ENCODE measurements at regions not wholly inside any gene's neighbourhood (a gene's known extent, or its start where the extent isn't known, plus 50 kb on each side); places are given as distances from the start of the nearest gene placed in this dataset.

DNA sequence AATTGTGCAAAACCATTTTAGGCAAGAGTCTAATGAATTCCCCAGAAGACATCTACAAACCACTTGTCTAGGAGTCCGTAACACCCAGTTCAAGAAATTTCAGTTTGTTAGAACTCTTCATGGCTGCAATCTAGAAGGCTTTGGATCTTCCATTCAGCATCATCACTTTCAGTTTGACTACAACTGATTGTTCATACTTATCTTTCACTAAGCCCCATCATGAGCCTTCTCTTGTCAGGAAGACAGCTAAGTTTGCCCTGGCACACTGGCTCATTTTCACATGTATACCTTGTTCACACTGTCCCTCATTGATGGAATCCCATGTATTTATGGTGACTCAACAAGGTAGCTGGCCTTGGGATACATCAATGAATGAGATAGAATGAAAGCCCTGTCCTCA is 898.4 kb upstream of the CELF4 start:
- DNase-seq: no peak

DNA sequence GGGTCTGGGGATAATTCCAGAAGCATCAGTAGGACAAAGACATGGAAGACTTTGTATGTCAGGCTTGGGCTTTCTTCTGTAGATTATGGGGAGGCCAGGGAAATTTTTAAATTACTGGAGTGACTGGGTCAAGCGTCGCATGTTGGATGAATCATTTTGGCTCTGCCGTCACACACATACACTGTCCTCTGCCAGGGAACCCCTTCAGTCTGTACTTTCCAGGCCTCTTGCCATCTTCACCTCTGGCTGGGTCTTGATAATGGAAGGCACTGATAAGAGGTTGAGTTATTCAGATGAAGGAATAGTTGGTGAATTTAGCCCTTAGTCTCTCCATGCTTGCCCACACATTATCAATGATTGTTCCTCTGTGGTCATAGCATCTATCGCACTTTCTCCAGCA is 895.1 kb upstream of the CELF4 start:
- DNase-seq: no peak

DNA sequence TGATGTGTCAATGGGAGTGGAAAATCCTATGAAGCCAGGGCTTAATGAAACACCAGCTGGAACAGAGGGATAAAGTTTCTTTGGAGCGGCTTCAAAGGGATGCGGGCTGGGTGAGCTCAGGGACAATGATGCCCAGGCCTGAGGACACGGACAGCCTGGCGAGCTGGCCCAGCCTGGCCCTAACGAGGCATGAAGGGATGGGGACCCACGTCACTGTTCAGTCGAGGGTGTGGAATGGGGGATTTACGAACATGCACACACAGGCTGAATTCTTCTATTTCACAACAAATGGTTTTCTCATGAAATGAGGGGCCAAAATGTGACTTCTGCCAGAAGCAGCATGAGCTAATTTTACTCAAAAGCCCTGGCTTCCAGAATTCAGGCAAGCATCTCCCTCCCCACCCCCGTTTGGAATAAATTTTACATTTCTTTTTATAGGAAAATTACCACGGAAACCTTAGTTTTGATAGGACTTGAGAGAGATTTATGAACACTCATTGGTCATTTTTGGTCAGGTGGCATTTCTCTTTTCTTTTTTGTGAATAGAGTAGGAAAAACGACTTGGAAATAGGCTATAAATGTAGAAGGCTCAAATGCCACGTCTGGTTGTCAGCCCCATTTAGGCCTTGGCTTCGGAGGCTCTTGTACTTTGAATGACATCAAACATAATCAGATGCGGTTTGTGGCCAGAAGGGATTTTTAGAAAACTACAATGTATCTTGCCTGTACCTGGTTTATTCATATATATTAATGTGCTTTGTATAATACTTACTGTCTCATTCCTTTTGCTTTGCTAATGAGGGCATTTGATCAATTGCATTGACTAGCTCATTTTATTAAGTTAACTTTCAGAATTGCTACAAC is 893.8 kb upstream of the CELF4 start:
- DNase-seq: no peak

DNA sequence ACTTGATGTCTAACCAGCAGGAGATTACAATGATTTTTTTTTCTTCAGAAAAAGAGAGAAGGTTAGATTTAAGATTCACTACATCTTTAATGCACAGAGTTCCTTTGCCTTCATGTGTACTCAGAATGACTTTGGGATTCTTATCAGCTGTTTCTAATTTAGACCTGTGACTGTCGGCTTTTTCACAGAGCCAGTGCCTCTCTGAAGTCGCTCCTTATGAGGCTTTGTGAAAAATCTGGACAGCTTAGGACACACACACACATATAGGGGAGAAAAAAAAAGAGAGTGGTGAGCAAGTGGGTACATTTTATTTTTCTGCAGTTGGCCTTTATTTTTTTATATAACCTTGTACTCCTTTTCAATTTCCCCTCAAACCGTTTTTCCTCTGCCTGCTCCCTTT is 893.1 kb upstream of the CELF4 start:
- DNase-seq: no peak

DNA sequence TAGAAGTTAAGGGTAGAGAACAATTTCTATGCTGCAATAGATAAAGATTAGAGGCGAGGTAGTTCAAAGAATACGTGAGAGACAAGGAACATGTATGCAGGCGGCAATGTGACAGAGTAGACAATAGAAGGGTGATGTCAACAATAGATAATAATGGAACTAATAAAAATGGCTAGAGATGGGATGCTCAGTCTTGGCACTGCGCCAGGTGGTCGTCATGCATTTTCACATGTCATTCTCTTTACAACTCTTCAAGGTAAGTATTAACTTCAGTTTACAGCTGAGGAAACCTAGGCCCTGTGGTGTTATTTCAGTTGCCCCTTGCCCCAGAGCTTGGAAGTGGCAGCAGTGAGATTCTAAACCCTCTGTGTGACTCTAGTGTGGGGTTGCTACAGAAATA is 890.7 kb upstream of the CELF4 start:
- DNase-seq: no peak

DNA sequence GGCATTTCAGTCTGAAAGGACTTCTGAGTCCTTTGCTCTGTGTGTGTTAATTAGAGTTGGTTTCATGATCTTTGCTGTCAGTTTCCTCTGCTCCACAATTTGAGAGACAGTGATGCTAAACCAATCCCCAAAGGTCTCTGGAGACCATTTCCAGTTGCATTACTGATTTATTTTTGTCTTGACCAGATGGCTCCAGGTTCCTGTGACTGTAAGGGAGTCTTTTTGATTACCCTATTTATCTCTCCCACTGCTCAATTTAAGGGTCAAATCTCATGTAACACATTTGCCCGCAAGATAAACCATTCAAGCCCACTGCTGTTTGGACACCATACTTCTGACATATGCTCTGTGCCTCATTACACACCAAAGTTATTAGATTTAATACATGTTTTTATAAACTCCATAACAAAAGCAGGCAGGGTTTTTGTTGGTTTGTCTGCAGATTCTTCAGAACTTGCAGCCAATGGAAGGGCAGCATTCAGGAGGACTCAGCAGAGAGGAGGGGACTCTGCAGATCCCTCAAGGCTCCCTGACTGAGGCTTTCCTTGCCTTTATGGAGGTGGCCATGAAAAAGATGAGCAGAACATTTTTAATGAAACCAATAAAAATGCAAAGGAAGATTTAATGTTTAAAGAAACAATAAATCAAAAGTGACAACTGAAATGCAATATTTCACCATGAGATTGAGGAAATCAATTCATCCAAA is 889.3 kb upstream of the CELF4 start:
- DNase-seq: no peak

DNA sequence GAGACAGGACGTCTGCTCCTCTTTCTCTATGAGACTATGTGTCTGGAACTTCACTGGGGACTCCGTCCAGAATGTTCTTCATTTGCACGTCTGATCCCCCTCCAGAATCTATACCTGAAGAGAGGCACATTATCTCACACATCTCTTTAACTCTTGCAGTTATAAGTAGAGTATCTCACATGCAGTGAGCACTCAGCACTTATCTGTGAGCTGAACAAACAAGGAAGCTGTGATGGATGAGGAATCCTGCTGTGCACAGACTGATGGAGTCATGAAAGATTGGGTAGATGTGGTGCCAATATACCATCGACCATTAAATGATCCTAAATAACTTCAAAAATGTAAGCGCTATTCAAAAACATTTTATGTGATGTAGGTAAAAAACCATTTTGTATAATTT is 888.3 kb upstream of the CELF4 start:
- DNase-seq: no peak

DNA sequence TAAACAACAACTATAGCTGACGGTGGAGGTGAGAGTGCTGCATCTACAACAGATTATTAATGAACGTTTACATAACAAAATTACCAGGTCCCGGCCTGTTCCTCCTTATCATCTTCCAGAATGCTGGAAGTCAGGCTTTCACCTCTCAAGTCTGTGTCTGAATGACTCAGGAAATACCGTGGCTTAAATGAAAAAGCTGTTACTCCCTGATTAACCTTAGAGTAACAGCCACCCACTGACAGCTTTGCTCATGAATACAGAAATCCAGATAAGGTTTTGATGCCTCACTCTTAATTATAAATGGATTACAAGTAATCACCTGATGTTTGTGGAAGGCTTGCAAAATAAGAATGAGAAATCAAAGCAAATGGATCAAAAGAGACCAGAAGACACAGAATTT is 885.3 kb upstream of the CELF4 start:
- no peak for DNase-seq

DNA sequence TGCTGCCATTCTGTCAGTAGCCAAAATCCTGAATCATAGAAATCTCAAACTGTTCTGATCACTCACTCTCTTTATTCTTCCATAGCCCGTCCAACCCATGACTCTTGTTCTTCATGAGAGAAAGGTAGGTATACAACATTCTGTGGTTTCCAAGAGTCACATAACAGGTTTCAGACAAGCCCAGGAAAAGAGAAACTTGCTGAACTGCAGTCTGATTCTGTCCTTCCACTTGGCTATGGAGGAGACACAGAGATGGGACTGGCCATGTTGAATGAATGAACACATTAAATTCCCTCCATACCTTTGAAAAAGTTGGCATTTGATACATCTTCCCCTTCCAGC is 880.2 kb upstream of the CELF4 start:
- no peak for DNase-seq

DNA sequence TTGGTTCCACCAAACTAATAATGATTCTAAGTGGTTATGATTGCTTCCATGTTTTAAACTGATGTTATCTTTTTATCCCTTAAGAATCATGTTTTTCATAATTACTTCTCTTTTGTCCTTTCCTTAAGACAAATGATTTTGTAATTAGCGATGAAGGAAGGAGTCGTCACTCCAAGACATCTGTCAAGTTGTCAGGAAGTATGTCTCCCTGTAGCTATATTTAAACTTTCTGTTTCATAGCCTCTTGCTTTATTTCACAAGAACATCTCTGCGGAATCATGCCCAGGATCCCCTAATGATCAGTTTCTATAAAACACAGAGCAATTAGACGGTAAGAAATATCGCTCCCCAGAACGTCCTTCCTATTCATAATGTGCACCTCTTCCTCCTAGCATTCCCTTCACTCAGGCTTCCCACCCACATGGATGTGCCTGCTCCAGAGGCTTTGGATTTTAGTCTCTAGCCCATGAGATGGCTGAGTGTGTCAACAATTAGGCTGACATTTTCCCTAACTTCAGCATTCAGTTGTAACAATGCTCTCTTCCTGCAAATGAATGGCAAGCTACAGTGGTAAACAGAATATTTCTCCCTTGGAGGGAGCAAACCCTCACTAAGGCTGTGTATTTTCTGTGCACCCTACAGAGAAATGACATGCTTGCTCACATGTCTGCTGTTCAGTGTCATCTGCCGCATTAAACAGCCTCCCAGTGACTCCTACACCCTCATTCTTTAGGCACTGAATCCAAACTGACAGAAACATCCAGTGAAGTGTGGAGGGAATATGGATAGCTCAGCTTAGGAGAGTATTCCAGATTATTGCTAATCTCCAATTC is 879.6 kb upstream of the CELF4 start:
- no peak for DNase-seq

DNA sequence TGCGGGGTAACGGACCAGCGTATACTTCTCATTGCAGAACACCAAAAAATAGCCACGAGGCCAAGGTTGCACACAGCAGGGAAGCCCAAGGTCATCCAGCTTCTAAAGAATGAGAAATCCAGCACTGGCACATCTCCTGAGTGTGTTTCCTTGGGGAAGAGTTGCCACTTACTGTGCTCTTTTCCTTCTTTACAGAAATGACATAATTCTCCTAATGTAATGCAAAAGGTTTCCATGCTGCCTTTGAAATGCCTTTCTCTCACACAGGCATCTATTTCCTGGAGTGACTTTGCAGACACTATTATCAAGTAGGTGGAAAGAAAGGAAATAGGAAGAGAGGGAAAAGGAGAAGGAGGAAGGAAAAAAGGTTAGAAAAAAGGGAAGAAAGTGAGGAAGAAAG is 862.1 kb upstream of the CELF4 start:
- DNase-seq: no peak

DNA sequence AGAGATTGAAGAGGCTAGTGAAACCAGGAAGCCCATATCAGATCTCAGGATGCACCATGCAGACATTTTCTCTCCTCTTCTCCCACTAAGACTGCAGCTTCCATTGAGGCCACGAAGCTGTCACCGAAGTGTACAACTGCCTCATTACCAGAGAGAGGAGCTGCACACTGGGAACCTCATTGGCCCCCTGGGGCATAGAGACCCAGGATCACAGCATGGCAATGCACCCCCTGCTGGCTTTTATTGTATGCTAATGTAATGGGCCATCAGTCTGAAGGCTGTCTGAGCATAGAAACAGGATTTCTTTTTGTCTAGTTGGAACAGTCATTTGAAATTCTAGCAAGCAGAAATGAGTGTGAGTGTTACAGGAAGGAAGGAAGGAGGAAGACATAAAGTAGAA is 861.6 kb upstream of the CELF4 start:
- DNase-seq: peak; percentile 48

DNA sequence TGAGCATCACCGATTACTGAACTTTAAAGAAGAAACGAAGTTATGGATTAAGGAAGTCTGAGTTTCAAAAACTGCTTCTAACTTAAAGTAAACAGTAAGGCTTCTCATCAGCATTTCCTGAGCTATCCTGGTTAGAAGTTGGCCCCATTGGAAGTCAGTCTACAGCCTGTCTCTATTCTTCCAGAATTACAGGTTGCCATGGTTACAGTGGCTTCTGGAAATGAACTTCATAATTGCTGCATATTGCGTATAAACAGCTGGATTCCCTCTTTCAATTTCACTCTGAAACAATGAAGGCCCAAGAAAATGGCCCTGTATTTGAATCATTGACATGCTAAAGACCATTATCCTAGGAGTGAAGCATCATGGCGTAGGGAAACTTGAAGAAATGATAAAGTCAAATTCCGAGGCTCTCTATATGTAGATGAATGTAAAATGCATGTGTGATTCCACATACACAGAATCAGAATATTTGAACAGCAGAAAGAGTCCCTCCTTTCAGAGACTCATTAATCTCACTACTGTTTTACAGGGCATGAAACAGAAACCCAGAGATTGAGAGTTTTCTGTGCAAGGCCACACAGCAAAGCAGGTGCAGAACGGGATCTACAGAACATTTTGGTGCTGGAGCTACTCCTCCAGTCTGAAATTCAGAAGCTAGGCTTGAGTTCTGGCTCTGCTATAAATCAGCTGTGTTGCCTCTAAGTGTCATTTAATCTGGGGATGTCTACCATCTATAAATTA is 856.4 kb upstream of the CELF4 start:
- DNase-seq: no peak

DNA sequence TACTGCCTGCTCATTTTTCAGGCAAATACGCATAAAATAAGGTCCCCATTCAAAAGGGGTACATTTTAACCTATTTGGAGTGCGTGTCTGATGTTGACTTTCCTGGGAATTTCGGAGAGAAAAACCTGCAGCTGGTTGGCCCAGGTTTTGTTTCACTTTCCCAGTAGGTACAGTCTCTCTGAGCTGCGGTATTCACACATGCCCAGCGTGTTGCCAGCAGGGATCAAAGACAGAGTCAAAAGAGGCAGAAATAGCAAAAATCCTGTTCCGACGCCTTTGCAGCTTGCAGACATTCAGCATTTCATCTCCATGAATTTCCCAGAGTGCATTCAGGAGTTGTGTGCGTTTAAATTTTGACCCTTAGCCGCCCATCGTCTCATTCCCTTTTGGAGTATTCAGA is 855.4 kb upstream of the CELF4 start:
- DNase-seq: no peak

DNA sequence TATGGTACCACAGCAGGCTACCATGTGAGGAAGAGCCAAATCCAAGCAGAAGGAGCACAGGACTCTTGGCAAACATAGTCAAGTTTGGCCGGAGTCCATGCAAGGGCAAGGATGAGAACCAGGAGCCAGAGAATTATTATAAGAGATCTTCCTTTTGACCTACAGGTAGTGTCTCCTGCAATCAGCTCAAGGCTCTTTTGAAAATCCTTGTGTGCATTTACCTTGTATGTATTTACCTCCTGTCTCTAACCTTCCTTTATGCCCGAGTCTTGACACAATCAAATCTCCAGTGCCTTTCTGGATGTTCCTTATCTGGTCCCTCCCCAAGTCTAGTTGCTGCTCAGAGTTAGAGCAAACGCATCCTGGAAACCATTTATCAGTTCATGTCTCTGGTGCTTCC is 855.0 kb upstream of the CELF4 start:
- no peak for DNase-seq

DNA sequence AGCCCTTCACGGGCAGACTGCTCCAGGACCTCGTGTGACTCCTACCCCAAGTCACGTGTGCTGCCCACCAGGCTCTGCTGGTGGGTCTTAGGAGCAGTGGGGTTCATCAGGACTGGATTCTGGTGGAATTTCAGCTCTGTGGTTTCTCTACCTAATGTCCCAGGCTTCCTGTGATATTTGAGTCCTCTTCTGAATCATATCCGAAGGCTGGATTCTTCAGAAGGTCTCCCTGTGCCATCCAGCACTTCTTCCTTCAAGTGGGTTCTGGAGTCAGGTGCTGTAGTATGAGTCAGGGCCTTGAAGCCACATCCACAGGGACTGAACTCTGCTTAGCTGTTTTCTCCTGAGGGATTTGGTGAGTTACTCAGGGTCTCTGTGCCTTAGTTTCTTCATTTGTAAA is 850.2 kb upstream of the CELF4 start:
- no peak for DNase-seq

DNA sequence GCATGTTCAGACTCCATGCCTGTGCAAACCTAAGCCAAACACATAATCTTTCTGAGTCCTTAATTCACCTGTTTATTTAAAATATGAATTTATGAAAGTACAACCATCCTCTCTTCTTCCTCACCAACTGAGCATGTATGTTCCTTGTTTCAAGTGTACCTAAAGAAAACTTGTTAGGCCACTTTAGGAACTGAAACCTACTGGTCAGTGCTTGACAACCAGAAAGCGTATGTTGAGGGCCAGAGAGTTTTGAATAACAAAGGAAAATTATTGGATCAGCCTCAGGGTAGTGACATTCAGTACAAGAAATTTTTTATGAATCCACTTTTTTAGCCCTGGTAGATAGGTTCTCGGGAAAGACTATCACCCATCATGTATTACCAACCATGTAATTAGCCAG is 847.6 kb upstream of the CELF4 start:
- DNase-seq: no peak

DNA sequence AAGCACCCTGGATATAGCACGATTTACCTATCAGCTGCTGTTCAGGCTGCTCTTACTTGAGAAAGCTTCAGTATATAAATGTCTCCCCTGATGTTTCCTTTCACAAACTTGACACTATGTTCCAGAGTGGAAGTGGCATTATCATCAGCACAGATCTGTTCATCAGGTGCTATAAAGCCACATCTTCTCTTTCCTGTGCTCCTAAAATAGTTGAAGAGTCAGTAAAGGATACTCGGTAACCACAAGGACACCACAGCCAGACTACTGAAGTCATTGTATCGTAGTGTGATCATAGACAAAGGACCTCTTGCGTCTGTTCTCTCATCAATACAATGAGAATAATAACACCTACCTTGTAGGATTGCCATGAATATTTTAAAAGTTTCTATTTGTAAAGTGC is 841.0 kb upstream of the CELF4 start:
- DNase-seq: no peak

DNA sequence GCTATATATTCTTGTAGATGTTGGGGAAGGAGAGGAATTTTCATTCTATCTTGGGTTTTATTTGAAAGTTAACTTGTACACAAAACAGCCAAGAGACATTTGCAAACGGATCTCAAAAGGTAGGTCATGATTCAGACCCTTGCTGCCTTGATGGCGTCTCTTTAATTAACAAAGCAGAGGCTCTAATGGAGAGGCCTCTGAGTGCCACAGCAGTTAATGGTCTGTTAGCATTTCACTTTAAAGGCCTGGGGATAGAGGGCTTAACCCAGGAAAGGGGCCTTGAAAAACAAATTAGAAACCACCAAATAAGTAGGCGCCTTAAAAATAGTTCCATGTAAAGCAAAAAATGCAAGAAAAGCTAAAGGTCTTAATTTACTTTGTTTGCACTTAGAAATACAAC is 836.9 kb upstream of the CELF4 start:
- DNase-seq: no peak

DNA sequence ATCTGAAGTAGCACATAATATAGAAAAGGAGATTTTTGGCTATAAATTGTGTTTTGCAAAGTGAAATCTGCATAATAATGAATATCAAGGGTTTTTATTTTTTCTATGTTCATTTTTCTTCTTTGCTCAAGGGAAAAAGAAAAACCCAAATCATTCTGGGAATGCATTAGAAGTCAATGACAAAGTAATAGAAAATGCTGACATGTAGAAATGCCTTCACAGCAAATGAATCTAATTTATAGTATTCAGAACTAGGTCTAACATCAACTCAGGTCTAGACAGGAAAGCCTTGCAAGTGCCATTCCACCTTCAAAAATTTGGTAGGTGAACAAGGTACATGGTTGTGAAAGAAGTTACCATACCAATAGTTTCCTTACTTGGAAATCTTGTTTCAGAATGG is 831.5 kb upstream of the CELF4 start:
- DNase-seq: no peak

DNA sequence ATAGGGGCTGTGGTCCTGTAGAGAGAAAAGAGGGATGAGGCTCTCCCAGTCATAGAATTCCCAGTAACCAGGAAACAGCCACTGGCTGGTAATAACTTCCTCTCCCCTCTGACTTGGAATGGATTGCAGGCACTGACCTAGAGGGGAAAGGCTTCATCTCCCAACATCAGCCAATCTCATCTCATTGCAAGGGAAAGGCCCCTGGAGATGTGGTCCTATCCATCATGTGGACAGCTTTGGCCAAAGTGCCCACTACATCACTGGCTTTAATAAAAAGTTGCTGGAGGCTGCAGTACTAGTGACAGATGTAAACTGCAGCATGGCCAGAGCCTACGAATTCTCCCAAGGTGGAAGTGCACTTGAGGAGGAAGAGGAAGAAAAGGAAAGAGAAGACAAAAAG is 820.5 kb upstream of the CELF4 start:
- DNase-seq: no peak

DNA sequence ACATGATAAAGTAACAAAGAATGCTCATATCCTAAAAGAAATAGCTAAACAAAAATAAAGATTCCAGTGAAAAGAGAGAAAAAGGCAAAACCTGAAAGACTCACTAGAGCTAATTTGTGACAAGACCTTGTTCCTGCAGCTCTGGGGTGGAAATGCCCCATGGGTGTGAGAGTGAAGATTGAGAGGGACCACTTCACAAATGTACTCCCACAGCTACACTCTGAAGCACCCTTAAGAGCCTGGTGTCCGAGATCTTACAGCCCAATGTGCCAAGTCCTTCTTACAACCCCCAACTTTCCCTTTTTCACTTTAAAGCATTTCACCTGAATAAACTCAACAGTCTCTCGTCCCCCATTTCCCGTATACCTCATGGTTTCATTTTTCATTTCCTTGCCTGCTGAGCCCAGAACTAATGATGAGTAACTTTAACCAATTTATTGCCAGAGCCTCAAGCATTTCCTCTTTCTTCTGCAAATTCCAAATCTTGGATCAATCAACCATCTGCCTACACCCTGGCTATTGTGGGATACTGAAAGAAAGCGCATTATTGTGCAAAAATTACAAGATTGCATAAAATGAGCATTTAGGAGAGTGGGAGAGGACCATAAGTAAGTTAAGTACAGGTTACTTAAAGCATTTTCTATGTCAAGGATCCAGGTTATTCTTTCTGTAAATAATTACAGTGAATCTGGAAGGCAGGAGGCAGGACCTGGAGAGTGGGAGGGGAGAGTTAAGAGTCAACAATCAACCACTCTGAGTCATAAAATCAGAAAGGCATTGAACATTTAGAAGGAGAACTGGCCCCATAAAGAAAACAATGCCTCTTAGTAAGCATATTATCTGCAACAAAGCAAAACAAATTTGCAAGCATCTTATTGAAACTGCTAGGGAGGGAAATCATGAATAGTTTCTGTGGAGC is 804.4 kb upstream of the CELF4 start:
- no peak for DNase-seq
